ENCODE measurements at regions not wholly inside any gene's neighbourhood (a gene's known extent, or its start where the extent isn't known, plus 50 kb on each side); places are given as distances from the start of the nearest gene placed in this dataset.
A peak's percentile ranks its signal among the peaks of the same experiment; 100 is the strongest.

DNA sequence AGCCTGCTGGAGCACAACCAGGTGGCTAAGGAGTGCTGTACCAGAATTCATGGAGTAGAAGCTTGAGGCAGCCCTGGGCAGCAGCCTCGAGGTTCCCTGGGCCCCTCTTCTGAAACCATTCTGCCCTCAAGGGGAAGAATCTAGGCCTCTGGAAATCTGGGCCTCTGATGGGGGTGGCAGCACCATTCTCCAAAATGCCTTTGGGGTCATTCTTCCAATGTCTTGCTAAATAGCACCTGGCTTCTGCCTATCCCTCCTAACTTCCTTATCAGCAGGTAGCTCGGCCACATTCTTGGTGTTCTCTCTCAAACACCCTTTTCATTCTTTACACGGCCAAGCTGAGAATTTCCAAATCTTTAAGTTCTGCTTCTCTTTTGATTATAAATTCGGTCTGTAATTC is 473.6 kb downstream of the BCOR start:
- TF ChIP-seq, protein P1, sequence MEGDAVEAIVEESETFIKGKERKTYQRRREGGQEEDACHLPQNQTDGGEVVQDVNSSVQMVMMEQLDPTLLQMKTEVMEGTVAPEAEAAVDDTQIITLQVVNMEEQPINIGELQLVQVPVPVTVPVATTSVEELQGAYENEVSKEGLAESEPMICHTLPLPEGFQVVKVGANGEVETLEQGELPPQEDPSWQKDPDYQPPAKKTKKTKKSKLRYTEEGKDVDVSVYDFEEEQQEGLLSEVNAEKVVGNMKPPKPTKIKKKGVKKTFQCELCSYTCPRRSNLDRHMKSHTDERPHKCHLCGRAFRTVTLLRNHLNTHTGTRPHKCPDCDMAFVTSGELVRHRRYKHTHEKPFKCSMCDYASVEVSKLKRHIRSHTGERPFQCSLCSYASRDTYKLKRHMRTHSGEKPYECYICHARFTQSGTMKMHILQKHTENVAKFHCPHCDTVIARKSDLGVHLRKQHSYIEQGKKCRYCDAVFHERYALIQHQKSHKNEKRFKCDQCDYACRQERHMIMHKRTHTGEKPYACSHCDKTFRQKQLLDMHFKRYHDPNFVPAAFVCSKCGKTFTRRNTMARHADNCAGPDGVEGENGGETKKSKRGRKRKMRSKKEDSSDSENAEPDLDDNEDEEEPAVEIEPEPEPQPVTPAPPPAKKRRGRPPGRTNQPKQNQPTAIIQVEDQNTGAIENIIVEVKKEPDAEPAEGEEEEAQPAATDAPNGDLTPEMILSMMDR (IDR thresholded peaks at IDR 0.05; ENCODE audit: insufficient read depth in 1 of 2, low read depth in 1 of 2, low read length in 1 of 2, severe bottlenecking in 1 of 2, unreplicated experiment in 1 of 2), result no peak
- Mint-ChIP-seq H3K9me3 (ENCODE audit: unreplicated experiment) (no peaks in the 10 kb centered on the region), H3K27ac (ENCODE audit: unreplicated experiment) (no peak overlapping the region), H3K4me1 (ENCODE audit: low read depth, unreplicated experiment) (peaks cover 8% of the 10 kb centered on the region), H3K4me3 (ENCODE audit: unreplicated experiment) (no peak overlapping the region), H3K27me3 (ENCODE audit: insufficient read depth, unreplicated experiment) (no peaks in the 10 kb centered on the region), H3K36me3 (ENCODE audit: insufficient read depth, unreplicated experiment) (no peaks in the 10 kb centered on the region)
- BruUV-seq (replicated peaks), result no TSS peak
- intact Hi-C loops (cut with micrococcal nuclease; ENCODE audit: unreplicated experiment), result no loop called here
- DNase-seq, result peak; percentile 15 to 39
- Histone ChIP-seq H3K36me3 (ENCODE audit: control insufficient read depth, insufficient read depth, low read length) (no peaks in the 10 kb centered on the region), H3K9me3 (no peaks in the 10 kb centered on the region), H3K27me3 (replicated peaks; ENCODE audit: control insufficient read depth, insufficient read depth, low read length) (no peaks in the 10 kb centered on the region), H3K4me3 (ENCODE audit: low read depth, low read length) (no peak overlapping the region), H3K4me1 (no peaks in the 10 kb centered on the region)
- ChIA-PET CTCF (no interaction called here), POLR2A (no interaction called here)

DNA sequence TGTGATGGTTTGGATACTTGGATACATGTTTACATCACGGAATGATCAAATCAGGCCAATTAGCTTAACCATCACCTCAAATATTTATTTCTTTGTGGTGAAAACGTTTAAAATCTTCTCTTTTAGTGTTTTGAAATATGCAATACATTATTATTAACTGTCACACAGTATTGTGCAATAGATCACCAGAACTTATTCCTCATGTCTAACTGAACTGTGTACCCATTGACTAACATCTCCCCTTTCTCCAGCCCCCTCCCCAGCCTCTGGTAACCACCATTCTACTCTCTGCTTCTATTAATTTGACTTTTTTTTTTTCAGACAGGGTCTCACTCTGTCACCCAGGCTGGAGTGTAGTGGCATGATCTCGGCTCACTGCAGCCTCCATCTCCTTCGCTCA is 471.9 kb downstream of the BCOR start:
- Mint-ChIP-seq H3K4me1 (ENCODE audit: low read depth, unreplicated experiment) (peaks cover 8% of the 10 kb centered on the region), H3K27me3 (ENCODE audit: insufficient read depth, unreplicated experiment) (peaks cover 2% of the 10 kb centered on the region), H3K27ac (ENCODE audit: unreplicated experiment) (no peak overlapping the region), H3K9me3 (ENCODE audit: unreplicated experiment) (no peaks in the 10 kb centered on the region), H3K36me3 (ENCODE audit: insufficient read depth, unreplicated experiment) (no peaks in the 10 kb centered on the region), H3K4me3 (ENCODE audit: unreplicated experiment) (no peak overlapping the region)
- TF ChIP-seq, protein P1 (IDR thresholded peaks at IDR 0.05; ENCODE audit: insufficient read depth in 1 of 2, low read depth in 1 of 2, low read length in 1 of 2, severe bottlenecking in 1 of 2, unreplicated experiment in 1 of 2), result no peak
- DNase-seq, result no peak
- Histone ChIP-seq H3K4me1 (no peaks in the 10 kb centered on the region), H3K9me3 (no peaks in the 10 kb centered on the region), H3K36me3 (ENCODE audit: control insufficient read depth, insufficient read depth, low read length) (no peaks in the 10 kb centered on the region), H3K27me3 (replicated peaks; ENCODE audit: control insufficient read depth, insufficient read depth, low read length) (no peaks in the 10 kb centered on the region), H3K4me3 (ENCODE audit: low read depth, low read length) (no peak overlapping the region)
- POLR2A ChIA-PET, result no interaction called here
- CTCF ChIA-PET, result no interaction called here
- intact Hi-C loops (cut with micrococcal nuclease; ENCODE audit: unreplicated experiment), result no loop called here
- BruUV-seq (replicated peaks), result no TSS peak

DNA sequence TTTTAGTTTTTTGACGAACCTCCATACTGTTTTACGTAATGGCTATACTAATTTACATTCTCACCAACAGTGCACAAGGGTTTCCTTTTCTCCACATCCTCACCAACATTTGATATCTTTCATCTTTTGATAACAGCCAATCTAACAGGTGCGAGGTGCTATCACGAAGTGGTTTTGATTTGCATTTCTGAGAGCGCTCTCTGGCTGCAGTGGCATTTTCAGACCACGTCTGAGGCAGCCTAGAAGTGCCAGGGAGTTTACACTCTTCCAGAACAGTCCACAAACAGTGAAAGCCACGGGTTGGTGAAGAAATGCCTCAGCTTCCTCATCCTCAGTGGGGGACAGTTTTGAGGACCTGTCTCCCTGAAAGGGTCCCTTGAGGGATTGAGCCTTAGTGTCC is 471.0 kb downstream of the BCOR start:
- Mint-ChIP-seq H3K4me3 (ENCODE audit: unreplicated experiment) (no peak overlapping the region), H3K4me1 (ENCODE audit: low read depth, unreplicated experiment) (peaks cover 8% of the 10 kb centered on the region), H3K27me3 (ENCODE audit: insufficient read depth, unreplicated experiment) (peaks cover 5% of the 10 kb centered on the region), H3K36me3 (ENCODE audit: insufficient read depth, unreplicated experiment) (no peaks in the 10 kb centered on the region), H3K27ac (ENCODE audit: unreplicated experiment) (no peak overlapping the region), H3K9me3 (ENCODE audit: unreplicated experiment) (no peaks in the 10 kb centered on the region)
- Histone ChIP-seq H3K27me3 (replicated peaks; ENCODE audit: control insufficient read depth, insufficient read depth, low read length) (no peaks in the 10 kb centered on the region), H3K4me1 (no peaks in the 10 kb centered on the region), H3K9me3 (no peaks in the 10 kb centered on the region), H3K36me3 (ENCODE audit: control insufficient read depth, insufficient read depth, low read length) (no peaks in the 10 kb centered on the region), H3K4me3 (ENCODE audit: low read depth, low read length) (no peak overlapping the region)
- TF ChIP-seq, protein P1 (IDR thresholded peaks at IDR 0.05; ENCODE audit: insufficient read depth in 1 of 2, low read depth in 1 of 2, low read length in 1 of 2, severe bottlenecking in 1 of 2, unreplicated experiment in 1 of 2), result no peak
- ChIA-PET CTCF (no interaction called here), POLR2A (no interaction called here)
- BruUV-seq (replicated peaks), result no TSS peak
- intact Hi-C loops (cut with micrococcal nuclease; ENCODE audit: unreplicated experiment), result no loop called here
- no peak for DNase-seq

All from Caco-2 (cell line).